GM18868 (cell line): ENCODE measurements at regions not wholly inside any gene's neighbourhood (a gene's known extent, or its start where the extent isn't known, plus 50 kb on each side); places are given as distances from the start of the nearest gene placed in this dataset.

Experiments used
- ATAC-seq: cut with Tn5 transposase; IDR thresholded peaks from one replicate; pipeline ENCODE4 v1.9.1; 2021; ENCODE audit warnings: mild to moderate bottlenecking, moderate library complexity; ENCODE audit not compliant: unreplicated experiment

DNA sequence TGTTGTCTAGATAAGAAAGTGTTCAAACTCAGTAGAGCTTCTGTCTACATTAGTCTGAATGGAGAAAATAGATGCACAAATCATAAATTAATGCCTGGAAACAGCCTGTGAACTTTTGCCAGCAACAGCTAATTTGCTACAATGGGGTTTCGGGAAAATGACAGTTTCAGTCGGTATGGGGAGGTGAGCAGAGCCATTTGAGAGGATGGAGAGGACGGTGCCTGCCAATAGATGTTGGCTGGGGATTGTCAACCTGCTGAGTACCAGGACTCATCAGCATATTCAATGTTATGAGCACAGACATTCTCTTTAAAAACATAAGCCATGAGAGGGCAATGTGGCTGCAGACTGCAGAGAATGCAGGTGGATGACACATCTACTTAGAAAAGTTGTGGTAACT is 230.3 kb upstream of the PCDH18 start:
- no peak for ATAC-seq

DNA sequence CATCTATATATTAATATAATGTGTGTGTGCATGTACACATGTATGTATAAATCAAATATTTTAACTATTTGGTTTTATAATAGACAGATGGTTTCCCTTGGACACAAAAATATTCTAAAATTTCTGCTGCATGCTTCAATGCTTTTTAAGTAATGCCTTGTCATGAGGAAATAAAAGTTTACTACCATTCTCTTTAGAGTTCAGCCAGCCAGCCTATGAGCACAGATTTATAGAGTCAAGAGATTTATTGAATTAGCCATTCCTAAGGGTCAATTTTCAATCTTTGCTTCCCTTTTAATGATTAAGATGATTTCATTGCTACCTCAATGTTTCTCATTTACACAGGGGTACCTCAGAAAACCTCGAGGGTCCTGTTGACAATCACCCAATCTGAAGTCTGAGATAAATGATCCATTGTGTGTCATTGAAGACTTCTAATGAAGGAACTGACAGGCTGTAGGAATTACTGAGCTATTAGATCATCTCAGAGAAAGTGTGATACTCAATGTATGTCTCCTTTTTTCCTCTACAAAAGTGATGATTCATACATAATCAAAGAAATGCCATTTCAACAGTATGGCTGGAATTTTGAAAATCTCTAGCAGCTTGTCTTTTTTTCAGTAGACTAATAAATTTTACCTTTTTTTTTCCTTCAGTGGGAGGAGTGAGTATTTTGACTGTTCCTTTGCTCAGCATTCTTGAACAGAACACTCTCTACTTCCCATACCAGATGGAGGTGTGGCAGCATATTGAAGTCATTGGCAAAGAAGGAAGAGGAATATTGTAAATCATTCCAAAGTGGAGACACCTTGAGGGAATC is 222.6 kb upstream of the PCDH18 start:
- ATAC-seq = no peak

DNA sequence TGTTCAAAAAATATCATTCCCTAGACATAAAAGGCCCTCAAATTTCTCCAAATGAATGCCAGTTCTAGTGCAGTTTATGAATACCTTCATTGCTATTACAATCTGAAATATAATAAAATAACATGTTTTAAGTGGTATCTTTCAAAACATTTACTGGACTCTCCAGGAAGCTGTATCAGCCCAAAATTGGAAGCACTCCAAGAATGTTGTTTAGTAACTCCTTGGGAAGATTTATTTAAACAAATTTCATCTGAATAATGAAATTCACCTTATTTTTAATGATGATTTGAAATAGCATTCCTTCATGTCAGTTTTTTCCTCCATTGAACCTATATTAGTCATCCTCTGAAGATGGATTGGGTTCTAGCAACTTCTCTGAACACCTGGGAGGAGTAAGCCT is 217.2 kb upstream of the PCDH18 start:
- ATAC-seq = no peak

DNA sequence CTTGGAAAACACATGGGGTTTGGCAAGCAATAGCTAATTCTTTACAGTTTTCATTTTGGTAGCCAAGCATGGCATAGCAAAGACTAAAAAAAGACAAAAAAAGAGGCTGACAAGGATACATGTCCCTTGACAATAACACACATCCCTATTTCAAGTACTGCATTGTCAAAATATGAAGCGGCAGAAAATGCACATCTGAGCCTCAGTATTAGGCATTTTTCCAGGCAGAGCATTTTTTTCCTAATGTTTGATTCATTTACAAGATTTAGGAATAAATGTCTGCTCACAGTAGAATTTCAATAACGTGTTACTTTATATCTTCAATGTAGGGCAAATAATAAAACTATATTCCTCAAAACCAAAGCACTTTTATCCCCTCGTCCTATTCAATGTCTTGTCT is 216.3 kb upstream of the PCDH18 start:
- ATAC-seq = no peak

DNA sequence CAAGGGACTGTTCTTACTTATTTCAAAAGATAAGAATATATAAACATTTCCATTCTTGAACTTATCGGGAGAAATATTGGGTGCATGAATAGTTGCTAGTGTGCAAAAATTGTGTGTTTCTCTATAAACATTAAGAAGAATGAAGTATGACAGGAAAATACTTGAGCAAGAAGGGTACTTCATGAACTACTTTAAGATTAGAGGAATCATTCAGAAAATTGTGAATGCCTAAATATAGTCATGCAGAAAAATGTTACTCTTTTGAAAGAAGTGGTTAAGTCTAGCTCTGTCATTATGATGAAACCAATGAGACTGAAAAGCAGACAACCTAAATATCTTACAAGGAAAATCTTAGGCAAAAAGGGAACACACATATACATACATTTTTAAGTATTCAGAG is 207.8 kb upstream of the PCDH18 start:
- ATAC-seq = no peak

DNA sequence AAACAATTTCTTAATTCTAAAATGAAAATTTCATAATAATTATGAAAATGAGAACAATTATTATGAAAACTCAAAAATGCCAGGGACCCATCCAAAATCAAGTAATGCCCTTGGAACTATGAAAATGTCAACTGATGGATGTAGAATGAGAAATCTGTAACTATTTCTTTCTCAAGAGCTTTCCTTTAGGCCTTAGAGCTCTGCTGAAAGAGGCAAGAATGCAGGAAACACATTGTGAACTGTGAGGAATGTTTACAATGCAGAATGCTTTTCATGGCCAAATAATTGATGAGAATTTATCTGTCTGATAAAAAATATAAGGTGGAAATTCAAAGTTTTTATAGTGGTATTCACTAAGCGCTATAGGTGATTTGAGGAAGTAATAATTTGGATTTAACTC is 207.1 kb upstream of the PCDH18 start:
- no peak for ATAC-seq

DNA sequence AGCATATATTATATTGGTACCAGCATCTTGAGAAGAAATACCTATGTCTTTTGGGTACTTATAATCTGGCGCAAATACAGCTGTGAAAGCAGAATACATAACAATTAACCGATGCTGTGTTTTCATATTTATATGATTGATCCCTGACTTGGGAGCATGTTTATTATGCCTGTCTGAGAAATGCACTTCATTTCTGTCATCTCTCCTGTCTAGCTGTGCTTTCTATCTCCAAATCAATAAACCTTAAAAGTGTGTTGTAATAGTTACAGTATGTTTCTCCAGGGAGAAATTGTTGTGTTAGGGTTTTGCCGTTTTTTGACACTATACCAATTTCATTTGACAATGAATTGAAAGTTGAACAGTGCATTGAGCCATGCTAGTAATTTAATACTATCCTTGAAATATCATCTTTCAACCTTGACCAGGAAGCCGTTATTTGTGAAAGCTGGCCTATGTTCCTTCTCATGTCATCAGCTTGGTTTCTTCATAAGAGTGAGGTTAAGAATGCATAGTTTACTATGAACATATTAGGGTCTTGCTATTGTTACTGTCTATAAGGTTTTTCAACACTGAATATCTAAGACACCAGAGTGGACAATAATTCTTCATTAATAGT is 206.2 kb upstream of the PCDH18 start:
- ATAC-seq = no peak

DNA sequence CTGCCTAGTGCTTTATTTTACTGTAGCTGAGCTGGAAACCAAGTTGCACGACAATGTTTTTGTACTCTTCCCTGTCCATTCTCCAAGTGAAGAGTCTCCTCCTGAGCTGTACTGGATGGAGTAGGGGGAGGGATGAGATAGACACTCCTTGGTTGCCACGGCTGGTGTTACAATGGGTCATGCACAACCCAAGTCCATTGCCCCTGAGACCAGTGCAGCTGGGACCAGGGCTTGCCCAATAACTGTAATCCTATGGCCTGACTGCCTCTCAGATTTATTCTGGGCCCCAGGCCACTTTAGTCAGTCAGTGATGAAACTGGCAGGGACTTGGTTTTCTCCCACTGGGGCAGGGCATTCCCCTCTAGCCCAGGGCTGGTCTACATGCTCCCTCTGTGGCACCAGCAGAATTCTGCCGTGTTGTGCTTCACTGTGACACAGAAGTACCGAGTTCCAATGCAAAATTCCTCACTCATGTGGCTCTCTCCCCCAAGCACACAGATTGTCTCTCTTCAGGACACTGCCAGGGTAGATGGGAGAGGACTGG is 203.3 kb upstream of the PCDH18 start:
- ATAC-seq = no peak

DNA sequence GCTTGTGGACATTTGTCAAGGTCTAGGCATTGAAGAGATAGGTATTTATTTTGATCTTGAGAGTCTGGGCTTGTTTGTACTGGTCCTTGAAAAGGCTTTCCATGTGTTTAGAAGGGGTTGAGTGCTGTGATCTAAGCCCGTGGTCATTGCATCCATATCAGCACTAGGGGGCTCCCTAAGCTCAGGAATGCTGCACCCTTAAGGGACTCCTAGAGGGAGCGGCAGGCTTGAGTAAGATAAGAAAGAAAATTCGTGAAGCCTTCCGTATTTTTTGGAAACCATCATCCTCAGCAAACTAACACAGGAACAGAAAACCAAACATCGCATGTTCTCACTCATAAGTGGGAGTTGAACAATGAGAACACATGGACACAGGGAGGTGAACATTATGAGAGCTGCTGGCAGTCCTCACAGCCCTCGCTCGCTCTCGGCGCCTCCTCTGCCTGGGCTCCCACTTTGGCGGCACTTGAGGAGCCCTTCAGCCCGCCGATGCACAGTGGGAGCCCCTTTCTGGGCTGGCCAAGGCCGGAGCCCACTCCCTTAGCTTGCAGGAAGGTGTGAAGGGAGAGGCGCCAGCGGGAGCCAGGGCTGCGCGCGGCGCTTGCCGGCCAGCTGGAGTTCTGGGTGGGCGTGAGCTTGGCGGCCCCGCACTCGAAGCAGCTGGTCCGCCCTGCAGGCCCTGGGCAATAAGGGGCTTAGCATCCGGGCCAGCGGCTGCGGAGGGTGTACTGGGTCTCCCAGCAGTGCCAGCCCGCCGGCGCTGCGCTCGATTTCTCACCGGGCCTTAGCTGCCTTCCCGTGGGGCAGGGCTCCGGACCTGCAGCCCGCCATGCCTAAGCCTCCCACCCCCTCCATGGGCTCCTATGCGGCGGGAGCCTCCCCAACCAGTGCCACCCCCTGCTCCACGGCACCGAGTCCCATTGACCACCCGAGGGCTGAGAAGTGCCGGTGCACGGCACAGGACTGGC is 201.2 kb upstream of the PCDH18 start:
- peak; percentile 82 for ATAC-seq

DNA sequence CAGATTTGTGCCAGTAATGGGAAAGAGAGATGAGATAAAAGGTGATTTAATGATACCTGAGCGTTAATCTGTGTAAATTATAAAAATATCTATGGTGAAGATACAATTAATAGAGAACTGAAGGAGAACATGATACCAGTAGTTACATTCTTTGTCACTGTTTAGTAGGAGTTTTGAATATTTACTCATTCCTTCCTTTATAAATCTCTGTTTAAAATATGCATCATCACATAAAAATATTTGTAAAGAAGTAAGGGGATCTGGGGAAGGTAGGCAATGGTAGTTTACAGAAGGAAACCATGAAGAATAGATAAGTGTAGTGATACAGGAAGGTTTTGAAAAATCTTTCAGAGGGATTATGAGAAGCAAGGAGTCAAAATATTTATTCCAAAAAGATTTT is 190.6 kb upstream of the PCDH18 start:
- no peak for ATAC-seq

DNA sequence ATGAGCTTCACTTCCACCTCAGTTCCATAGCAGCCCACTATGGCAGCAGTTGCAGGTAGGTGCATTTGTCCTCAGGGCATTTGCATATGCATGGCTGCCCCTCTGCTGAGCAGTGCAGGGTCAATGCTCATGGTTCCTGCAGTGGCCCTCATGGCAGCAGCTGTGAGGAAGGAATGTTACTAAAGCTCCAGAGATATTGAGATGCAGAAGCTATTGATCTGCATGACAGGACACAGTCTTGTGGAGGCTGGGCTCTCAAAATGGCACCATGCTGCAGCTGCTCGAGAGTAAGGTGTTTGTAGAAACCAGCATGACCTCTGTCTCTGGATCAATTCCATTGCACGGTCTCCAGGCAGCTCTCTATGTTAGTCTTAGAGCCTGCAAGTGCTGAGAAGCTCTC is 179.2 kb upstream of the PCDH18 start:
- no peak for ATAC-seq

DNA sequence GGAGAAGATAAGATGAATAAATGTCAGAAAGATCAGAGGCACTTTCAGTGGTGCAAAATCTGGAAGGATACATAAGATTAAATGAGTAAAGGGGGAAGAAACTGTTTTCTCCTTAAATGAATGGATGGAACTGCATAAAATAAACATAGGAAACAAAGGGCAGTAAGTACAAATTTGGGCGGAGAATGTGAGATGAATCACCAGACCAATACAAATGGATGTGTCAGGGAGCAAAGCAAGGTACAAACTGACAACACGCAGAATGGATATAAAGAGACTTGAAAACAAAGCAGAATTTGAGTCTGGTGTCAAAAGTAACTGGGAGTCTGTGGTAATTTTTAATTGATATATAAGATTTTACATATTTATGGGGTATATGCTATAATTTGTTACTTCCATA is 175.3 kb upstream of the PCDH18 start:
- ATAC-seq = no peak

DNA sequence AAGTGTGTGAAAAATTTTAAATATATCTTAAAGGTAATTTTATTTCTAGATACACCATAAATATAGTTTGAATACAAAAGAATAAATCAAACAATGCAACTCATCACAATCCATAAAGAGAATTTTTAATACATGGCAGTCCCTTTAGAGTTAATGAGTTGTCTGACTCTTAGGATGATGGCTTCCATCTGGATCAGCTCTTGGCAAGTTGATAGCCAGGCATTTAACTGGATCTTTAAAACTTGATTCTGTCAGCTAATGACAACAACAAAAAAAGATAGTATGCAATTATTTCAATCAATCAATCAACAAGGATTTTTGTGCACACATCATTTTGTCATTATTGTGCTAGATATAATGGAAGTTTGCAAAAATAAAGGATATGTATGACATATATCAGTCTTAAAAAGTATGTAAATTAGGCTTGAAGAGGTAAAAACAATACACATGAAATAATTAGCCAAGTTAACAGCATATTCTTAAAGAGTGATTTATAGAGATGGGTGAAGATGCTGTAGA is 174.9 kb upstream of the PCDH18 start:
- ATAC-seq = no peak

DNA sequence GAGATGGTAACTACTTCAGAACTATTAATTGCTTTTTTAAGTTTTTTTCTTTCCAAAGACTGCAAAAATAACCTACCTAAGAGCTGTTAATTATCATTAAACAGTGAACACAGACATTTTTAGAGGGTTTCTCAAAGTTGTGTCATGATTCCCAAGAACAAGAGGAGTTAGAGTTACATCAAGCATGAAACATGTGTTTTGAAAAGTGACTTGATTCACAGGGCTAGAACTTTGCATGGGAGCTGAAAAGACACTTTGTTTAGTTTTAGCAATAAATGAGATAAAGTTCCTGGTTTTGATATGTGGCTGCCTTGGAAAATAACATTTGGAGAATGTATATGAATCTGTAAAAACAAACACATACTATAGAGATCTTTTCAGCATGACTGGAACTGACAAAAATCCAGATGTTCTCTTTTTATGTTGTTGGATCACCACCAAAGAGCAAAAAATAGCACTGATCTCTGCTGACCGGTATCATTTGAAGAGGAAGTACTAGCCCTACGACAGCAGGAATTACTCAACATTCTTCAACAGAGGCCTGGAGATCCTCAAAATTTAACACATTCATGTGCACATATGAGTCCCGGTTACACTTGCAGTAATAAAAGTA is 173.0 kb upstream of the PCDH18 start:
- ATAC-seq = no peak

DNA sequence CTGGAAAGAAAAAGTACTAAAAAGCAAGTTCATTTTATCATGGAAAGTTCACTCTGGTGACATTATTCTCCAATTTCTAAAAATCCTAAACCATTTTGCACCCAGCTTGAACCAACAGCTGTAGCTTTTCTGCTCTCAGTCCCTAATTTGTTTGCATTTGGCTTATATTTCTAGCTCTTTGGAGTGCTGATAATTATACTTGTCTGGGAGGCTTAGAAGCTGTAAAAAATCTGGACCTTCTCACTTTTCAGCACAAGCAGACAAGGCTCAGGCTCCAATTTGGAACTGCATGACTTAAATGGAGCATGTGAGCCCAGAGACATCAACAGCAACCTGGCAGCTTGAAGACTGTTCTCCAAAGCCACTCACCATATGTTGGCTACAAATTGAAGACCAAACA is 170.9 kb upstream of the PCDH18 start:
- no peak for ATAC-seq

DNA sequence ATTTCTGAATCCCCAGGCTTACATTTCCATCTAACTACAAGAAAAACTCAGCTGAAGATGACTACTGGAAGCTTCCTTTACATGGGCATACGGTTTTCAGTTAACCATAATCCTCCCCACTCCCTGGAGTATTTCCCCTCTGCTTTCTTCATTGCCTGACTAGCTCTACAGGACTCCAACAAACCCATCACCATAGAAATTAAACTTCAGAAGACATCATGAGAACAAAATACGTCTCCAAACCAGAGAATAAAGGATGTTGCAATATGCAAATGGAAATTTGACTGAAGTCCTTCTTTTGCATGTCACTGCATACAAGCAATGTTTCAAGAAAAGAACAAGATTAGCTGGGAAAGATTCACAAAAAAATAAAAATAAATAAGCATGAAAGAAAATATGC is 170.2 kb upstream of the PCDH18 start:
- no peak for ATAC-seq

DNA sequence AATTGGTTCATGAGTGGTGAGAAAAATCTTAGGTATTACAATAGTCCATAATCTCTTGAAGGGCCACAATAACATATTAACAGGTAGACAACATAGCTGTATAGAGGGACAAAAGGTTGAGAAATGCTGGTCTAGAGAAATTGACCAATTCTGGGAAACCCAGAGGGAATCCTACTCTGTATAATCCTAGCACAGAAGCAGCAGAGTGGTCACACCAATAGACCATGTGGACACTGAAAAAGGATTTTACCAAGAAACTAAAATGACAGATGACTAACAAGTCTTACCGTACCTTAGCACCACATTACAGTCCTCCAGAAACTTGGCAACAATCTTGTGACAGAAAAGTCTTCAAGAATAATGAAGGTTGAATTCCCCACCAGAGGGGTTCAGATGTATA is 169.1 kb upstream of the PCDH18 start:
- no peak for ATAC-seq

DNA sequence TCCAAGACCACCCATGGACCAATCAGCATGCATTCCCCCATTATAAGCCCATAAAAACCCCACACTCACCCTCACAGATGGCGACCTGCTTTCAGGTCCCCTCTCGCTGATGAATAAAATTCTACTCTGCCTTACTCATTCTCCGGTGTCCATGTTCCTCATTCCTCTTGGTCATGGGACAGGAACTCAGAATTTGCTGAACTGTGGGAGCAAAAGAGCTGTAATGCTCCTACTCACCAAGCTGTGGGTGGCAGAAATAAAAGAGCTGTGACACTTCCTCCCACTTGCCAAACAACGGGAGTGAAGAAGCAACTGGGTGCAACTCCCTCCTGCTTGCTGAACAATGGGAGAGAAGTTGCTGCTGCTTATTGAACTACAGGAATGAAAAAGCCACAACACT is 168.5 kb upstream of the PCDH18 start:
- ATAC-seq = no peak

DNA sequence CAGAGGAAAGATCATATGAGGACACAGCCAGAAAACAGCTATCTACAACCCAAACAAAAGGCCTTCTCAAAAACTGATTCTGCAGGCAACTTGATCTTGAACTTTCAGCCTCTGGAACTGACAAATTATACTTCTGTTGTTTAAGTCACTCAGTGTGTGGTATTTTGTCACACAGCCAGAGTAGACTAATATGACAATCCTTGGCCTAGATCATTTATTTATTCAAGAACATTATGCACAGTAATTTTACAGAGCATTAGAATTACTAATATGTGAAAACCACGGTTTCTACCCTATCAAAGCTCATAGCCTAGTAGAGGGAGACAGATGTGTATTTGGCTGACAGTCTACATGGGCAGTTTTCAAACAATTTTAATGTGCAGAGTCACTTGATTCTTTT is 167.8 kb upstream of the PCDH18 start:
- ATAC-seq = no peak

DNA sequence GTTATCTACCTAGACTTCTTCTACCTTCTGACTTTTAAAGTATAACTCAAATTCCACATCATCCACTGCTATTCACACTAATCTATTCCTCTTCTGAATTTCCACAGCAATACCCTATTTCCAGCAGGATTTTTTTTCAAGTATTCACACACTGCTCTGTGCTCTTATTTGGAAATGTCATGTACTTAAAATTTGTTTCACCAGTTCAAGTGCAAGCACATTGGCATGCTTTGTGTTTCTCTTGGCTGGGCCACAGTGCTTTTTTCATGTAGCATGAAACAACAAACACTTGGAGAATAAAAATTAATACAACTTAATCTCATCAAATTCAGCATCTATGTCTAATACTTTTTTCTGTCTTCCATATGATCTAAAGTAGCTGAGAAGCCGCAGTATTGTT is 161.8 kb upstream of the PCDH18 start:
- ATAC-seq = no peak

DNA sequence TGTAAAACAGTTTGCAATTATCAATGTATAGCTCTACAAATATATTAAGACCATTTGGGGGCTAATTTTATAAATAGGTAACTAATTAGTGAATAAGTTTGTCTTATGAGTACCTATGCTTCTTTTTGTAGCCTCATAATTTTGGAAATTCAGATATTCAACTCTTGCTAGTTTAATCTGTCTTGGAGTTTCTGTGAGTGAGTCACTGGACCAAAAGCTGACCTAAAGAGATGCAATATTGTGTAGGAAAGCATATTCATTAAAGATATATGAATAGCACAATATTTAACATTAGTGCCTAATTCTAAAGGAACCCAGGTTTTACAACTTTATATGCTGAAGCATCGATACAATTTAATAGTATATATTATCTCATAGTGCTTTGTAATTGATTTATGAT is 161.3 kb upstream of the PCDH18 start:
- ATAC-seq = no peak
